Chondrocyte (in vitro differentiated cells): ENCODE measurements at regions not wholly inside any gene's neighbourhood (a gene's known extent, or its start where the extent isn't known, plus 50 kb on each side); places are given as distances from the start of the nearest gene placed in this dataset.

Experiments
- DNase-seq: peaks from one replicate; pipeline ENCODE4 v3.0.0; 2021; ENCODE audit warnings: mixed read lengths, low spot score
- H3K27ac Mint-ChIP-seq: one replicate; pipeline ENCODE4 v1.8.0; 2021; ENCODE audit warnings: mild to moderate bottlenecking, moderate library complexity, mixed read lengths; ENCODE audit not compliant: unreplicated experiment
- H3K27me3 Mint-ChIP-seq: 2 replicates; pipeline ENCODE4 v1.8.0; 2021; ENCODE audit warnings: low read depth, mixed read lengths
- H3K36me3 Mint-ChIP-seq: 2 replicates; pipeline ENCODE4 v1.8.0; 2021; ENCODE audit warnings: low read depth, mixed read lengths
- H3K4me1 Mint-ChIP-seq: 2 replicates; pipeline ENCODE4 v1.8.0; 2021; ENCODE audit warnings: low read depth, mild to moderate bottlenecking, mixed read lengths
- H3K4me3 Mint-ChIP-seq: one replicate; pipeline ENCODE4 v1.8.0; 2021; ENCODE audit warnings: mild to moderate bottlenecking, moderate library complexity, mixed read lengths; ENCODE audit not compliant: unreplicated experiment
- H3K9me3 Mint-ChIP-seq: 2 replicates; pipeline ENCODE4 v1.8.0; 2021; ENCODE audit warnings: low read depth, mixed read lengths
- TF ChIP-seq, protein P1 (sequence below): fragments of 200-600 bp; sonication (generic); IDR thresholded peaks from 2 replicates; pipeline ENCODE4 v1.5.0; 2021; ENCODE audit warnings: antibody characterized with exemption, mild to moderate bottlenecking, moderate library complexity

DNA sequence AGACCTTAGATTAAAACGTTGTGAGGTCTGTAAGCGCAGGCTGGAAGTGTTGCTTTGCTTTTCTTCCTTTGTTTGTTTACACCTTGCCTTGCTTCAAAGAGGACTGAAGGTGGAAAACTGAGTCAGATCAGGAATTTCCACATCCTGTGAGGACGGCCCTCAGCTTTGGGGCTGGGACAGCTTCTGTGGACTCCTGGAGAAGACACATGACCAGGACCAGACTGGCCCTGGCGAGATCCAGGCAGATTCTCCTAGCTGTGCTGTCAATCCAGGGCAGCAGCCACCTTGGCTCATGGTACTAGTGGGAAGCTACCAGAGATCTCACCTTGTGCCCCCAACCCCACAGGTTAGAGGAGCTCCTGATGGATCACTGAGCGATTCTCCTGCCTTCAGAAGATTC lies 1461.9 kb downstream of the TBC1D22A start:
- DNase-seq, result no peak
- H3K4me3 Mint-ChIP-seq, result no peak overlapping the region
- no peak overlapping the region for H3K27ac Mint-ChIP-seq
- H3K27me3 Mint-ChIP-seq, result peaks cover 8% of the 10 kb centered on the region
- H3K4me1 Mint-ChIP-seq, result no peaks in the 10 kb centered on the region
- H3K9me3 Mint-ChIP-seq, result peaks cover 22% of the 10 kb centered on the region
- no peaks in the 10 kb centered on the region for H3K36me3 Mint-ChIP-seq
- TF ChIP-seq, protein P1, sequence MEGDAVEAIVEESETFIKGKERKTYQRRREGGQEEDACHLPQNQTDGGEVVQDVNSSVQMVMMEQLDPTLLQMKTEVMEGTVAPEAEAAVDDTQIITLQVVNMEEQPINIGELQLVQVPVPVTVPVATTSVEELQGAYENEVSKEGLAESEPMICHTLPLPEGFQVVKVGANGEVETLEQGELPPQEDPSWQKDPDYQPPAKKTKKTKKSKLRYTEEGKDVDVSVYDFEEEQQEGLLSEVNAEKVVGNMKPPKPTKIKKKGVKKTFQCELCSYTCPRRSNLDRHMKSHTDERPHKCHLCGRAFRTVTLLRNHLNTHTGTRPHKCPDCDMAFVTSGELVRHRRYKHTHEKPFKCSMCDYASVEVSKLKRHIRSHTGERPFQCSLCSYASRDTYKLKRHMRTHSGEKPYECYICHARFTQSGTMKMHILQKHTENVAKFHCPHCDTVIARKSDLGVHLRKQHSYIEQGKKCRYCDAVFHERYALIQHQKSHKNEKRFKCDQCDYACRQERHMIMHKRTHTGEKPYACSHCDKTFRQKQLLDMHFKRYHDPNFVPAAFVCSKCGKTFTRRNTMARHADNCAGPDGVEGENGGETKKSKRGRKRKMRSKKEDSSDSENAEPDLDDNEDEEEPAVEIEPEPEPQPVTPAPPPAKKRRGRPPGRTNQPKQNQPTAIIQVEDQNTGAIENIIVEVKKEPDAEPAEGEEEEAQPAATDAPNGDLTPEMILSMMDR, result no peak

DNA sequence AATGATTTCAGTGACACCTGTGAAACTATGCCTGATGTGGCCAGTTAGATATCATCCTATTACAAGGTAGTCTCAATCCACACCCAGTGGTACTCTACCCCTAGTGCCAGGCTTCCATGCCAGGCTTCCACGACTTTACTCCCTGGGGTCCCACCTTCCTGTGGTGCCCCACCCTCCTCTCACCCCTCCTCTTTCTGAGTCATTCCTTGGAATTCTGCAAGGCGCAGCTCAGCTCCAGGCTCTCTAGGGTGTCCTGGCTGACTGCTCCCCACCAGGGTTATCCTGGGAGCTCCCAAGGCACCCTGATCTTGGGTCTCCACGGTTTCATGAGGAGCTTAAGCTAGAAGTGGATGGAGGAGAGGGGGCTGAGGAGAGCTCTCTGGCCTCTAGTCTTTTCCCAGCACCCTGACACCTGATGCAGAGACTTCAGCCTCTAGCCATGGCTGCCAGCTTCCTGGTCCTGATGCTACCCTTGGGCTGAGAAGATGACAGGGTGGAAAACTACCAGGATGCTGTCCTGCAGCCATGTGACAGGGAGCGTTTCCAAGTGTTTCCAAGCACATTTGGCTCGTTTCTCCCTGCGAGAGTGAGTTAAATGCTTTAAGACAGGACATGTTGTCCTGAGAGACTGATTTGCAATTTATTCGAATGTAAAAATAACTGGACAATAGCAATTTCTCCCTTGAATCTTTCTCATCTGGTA lies 1461.2 kb downstream of the TBC1D22A start:
- Mint-ChIP-seq H3K4me3 (no peak overlapping the region), H3K36me3 (no peaks in the 10 kb centered on the region), H3K4me1 (no peaks in the 10 kb centered on the region), H3K9me3 (peaks cover 19% of the 10 kb centered on the region), H3K27me3 (peaks cover 8% of the 10 kb centered on the region), H3K27ac (no peak overlapping the region)
- no peak for DNase-seq
- TF ChIP-seq, protein P1, result no peak

DNA sequence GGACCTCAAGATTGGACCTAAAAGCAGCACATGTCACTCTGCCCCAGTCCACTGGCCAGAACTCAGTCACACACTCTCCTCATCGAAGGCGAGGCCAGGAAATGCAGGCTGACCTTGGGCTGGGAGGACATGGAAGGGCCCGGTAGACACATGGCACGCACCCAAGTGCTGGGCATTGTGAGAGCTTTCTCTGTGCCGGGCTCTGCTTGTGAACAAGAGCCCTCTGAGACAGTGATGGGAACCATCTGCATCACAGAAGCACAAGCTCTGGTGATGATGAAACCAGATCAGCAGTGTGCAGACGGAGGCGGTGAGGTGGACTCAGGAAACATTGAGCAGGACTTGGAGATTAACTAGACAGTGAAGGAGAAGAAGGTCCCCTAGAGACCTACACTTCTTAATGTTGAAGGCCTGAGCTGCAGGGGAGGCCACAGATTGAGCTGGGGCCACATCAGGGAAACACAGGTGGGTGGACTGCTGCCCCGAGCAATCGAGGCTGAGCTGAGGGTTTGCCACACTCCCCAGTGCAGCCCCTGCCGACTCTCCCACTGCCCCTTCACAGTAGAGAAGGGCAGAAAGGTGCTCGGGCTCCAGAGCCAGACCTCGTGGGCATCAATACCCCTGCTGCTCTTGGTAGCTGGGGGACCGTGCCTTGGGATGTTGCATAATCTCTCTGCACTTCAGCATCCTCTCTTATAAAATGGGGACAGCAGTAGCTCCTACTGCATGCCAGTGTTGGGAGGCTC lies 1460.5 kb downstream of the TBC1D22A start:
- TF ChIP-seq, protein P1, result no peak
- no peak overlapping the region for H3K27ac Mint-ChIP-seq
- DNase-seq, result no peak
- no peaks in the 10 kb centered on the region for H3K36me3 Mint-ChIP-seq
- no peak overlapping the region for H3K4me3 Mint-ChIP-seq
- H3K4me1 Mint-ChIP-seq, result no peaks in the 10 kb centered on the region
- peaks cover 7% of the 10 kb centered on the region for H3K27me3 Mint-ChIP-seq
- H3K9me3 Mint-ChIP-seq, result peaks cover 18% of the 10 kb centered on the region

DNA sequence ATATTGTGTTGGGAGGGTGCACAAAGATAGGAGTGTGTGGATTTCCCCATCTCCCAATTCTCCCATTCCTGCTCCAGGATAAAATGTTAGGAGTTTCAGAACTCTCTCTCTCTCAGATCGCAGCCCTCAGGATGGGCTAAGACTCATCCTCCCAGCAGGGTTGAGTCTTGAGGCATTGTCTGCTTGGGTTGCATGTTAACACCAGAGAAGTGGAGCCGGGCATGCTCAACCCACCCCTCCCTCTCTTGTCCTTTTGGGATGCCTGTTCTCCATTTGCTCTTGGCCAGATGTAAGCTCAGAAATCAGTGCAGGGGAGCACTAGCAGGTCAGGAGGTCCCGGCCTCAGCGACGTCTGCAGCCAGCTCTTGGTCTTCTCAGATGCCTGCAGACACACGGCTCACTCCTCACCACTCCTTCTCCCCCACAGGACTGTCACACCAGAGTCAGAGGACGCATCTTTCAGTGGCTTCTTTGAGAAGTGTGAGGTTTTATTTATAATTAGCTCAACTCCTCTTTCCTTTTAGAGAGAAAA lies 1456.5 kb downstream of the TBC1D22A start:
- Mint-ChIP-seq H3K27me3 (peaks cover 6% of the 10 kb centered on the region), H3K4me3 (no peak overlapping the region), H3K27ac (no peak overlapping the region), H3K4me1 (no peaks in the 10 kb centered on the region), H3K9me3 (peaks cover 21% of the 10 kb centered on the region), H3K36me3 (no peaks in the 10 kb centered on the region)
- TF ChIP-seq, protein P1, result no peak
- no peak for DNase-seq

DNA sequence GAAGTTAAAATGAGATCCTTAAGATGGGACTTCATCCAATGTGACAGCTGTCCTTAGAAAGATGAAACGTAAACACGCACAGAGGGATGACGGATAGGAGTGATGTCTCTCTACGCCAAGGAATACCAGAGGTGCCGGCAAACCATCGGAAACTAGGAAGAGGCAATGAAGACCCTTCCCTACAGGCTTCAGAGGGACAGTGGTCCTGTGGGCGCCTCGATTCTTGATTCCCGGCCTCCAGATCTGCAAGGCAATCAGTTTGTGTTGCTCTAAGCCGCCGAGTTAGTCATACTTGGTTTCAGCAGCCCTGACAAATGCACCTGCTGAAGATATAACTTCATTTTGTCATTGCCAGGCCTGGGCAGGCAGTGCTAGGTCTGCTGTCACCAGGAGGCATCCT lies 1455.1 kb downstream of the TBC1D22A start:
- no peak for DNase-seq
- H3K36me3 Mint-ChIP-seq, result no peaks in the 10 kb centered on the region
- TF ChIP-seq, protein P1, result no peak

More for the DNA sequence above, 1455.1 kb downstream of the TBC1D22A start:
- peaks cover 3% of the 10 kb centered on the region for H3K27me3 Mint-ChIP-seq
- H3K9me3 Mint-ChIP-seq, result peaks cover 21% of the 10 kb centered on the region
- no peak overlapping the region for H3K4me3 Mint-ChIP-seq
- no peak overlapping the region for H3K27ac Mint-ChIP-seq
- no peaks in the 10 kb centered on the region for H3K4me1 Mint-ChIP-seq
